ENCODE measurements at regions not wholly inside any gene's neighbourhood (a gene's known extent, or its start where the extent isn't known, plus 50 kb on each side); places are given as distances from the start of the nearest gene placed in this dataset.

DNA sequence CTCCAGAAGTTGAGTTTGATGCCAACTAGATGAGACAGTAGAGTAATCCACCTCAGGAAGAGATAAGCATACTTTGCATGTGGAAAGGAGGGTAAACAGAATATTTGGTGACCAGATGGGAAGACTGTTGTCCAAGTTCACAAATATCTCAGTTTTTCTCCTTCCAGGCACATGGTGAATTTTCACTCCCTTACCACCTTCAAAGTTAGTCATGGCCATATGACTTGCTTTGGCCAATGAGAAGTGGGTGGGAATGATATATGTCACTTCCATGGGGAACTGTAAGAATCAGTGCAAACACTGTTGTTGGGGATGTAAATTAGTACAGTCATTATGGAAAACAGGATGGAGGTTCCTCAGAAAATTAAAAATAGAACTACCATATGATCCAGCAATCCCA, 105.8 kb downstream of the SPATA19 start:
- TF ChIP-seq CTCF (IDR thresholded peaks at IDR 0.05) (no peak), EZH2 (IDR thresholded peaks at IDR 0.05) (no peak), EZH2phosphoT487 (IDR thresholded peaks at IDR 0.05) (no peak)

Data from neural progenitor cell (in vitro differentiated cells).